OCI-LY1 (cell line): ENCODE measurements at regions not wholly inside any gene's neighbourhood (a gene's known extent, or its start where the extent isn't known, plus 50 kb on each side); places are given as distances from the start of the nearest gene placed in this dataset.

ENCODE experiments used
- H2AFZ ChIP-seq: fragments of 200-600 bp; sonication (generic), shearing (Covaris generic); 2 replicates; pipeline ENCODE4 v1.6.0; 2014; ENCODE audit warnings: antibody characterized with exemption, mild to moderate bottlenecking, low read length
- H3F3A ChIP-seq: fragments of 200-600 bp; sonication (generic), shearing (Covaris generic); 2 replicates; pipeline ENCODE4 v1.6.0; 2014; ENCODE audit warnings: mild to moderate bottlenecking, antibody characterized with exemption, low read length, moderate library complexity; ENCODE audit not compliant: insufficient read depth
- H3K27ac ChIP-seq: fragments of 200-600 bp; sonication (generic); 2 replicates; pipeline ENCODE4 v1.5.1; 2014; ENCODE audit warnings: low read length, mixed run types, mild to moderate bottlenecking, low read depth; ENCODE audit not compliant: poor library complexity, severe bottlenecking
- H3K27me3 ChIP-seq: fragments of 200-600 bp; sonication (generic); 2 replicates; pipeline ENCODE4 v1.6.0; 2014; ENCODE audit warnings: antibody characterized with exemption, mild to moderate bottlenecking, low read length, moderate library complexity; ENCODE audit not compliant: insufficient read depth
- H3K36me3 ChIP-seq: fragments of 200-600 bp; sonication (generic); 2 replicates; pipeline ENCODE4 v1.6.1; 2014; ENCODE audit warnings: mild to moderate bottlenecking, antibody characterized with exemption, low read length, moderate library complexity, mixed read lengths; ENCODE audit not compliant: insufficient read depth
- H3K4me1 ChIP-seq: fragments of 200-600 bp; sonication (generic); 2 replicates; pipeline ENCODE4 v1.5.1; 2014; ENCODE audit warnings: mild to moderate bottlenecking, low read length, moderate library complexity; ENCODE audit not compliant: insufficient read depth, severe bottlenecking
- H3K4me2 ChIP-seq: fragments of 200-600 bp; sonication (generic), shearing (Covaris generic); 2 replicates; pipeline ENCODE4 v1.6.1; 2014; ENCODE audit warnings: low read length
- H3K4me3 ChIP-seq: fragments of 200-600 bp; sonication (generic); 2 replicates; pipeline ENCODE4 v1.5.1; 2014; ENCODE audit warnings: low read length, low read depth, mild to moderate bottlenecking, mixed read lengths; ENCODE audit not compliant: poor library complexity, severe bottlenecking
- H3K79me2 ChIP-seq: fragments of 200-600 bp; shearing (Covaris generic); 2 replicates; pipeline ENCODE4 v1.6.1; 2016; ENCODE audit warnings: mixed run types, low read length, mixed read lengths; ENCODE audit not compliant: insufficient read depth
- H3K9ac ChIP-seq: fragments of 200-600 bp; sonication (generic), shearing (Covaris generic); 2 replicates; pipeline ENCODE4 v1.6.1; 2014; ENCODE audit warnings: mild to moderate bottlenecking, low read length, mixed read lengths
- H3K9me2 ChIP-seq: fragments of 200-600 bp; sonication (generic), shearing (Covaris generic); 2 replicates; pipeline ENCODE4 v1.6.1; 2014; ENCODE audit warnings: low read depth, mild to moderate bottlenecking, low read length, mixed read lengths
- H3K9me3 ChIP-seq: fragments of 200-600 bp; shearing (Covaris generic); 2 replicates; pipeline ENCODE4 v1.6.1; 2014; ENCODE audit warnings: low read length, mixed read lengths
- H4K20me1 ChIP-seq: fragments of 200-600 bp; sonication (generic), shearing (Covaris generic); 2 replicates; pipeline ENCODE4 v1.6.0; 2016; ENCODE audit warnings: mild to moderate bottlenecking, low read length; ENCODE audit not compliant: insufficient read depth
- EZH2 ChIP-seq: fragments of 200-600 bp; sonication (generic), shearing (Covaris generic); IDR thresholded peaks from 2 replicates; pipeline ENCODE4 v1.8.0; 2017; ENCODE audit warnings: borderline replicate concordance, mixed run types, mild to moderate bottlenecking, antibody characterized with exemption, low read length, moderate library complexity, mixed read lengths
- TF ChIP-seq, protein P1 (sequence below): fragments of 200-600 bp; sonication (generic), shearing (Covaris generic); IDR thresholded peaks from 2 replicates; pipeline ENCODE4 v1.5.1; 2017; ENCODE audit warnings: mild to moderate bottlenecking, antibody characterized with exemption, low read length, moderate library complexity, mixed read lengths

DNA sequence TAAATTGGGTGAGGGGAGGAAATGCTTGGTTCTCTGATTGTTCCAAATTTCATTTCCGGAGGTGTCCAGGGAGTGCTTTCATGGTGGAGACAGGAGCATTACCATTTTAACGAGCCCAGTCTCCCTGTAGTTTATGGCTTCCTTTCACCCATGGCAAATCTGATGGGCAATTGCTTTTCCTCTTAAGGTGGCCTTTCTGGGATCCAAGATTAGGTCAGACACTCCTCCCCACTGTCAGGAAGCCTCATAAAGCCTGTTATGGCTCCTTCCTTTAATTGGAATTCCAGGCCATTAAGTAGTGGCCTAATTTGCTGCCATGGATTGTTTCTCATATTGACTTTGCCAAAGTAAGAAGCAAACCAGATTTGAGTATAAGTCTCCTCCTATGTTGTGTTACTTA is 157.8 kb downstream of the PDCD6IP start:
- Histone ChIP-seq H3K9me2 (no peaks in the 10 kb centered on the region), H3K36me3 (no peaks in the 10 kb centered on the region), H3K4me1 (no peaks in the 10 kb centered on the region), H3K9me3 (no peaks in the 10 kb centered on the region), H3K9ac (no peak overlapping the region), H3K27ac (no peak overlapping the region), H3K4me3 (no peak overlapping the region), H3K4me2 (no peak overlapping the region), H4K20me1 (no peaks in the 10 kb centered on the region), H2AFZ (no peak overlapping the region), H3K79me2 (no peaks in the 10 kb centered on the region), H3F3A (no peaks in the 10 kb centered on the region), H3K27me3 (no peaks in the 10 kb centered on the region)
- TF ChIP-seq, protein P1, sequence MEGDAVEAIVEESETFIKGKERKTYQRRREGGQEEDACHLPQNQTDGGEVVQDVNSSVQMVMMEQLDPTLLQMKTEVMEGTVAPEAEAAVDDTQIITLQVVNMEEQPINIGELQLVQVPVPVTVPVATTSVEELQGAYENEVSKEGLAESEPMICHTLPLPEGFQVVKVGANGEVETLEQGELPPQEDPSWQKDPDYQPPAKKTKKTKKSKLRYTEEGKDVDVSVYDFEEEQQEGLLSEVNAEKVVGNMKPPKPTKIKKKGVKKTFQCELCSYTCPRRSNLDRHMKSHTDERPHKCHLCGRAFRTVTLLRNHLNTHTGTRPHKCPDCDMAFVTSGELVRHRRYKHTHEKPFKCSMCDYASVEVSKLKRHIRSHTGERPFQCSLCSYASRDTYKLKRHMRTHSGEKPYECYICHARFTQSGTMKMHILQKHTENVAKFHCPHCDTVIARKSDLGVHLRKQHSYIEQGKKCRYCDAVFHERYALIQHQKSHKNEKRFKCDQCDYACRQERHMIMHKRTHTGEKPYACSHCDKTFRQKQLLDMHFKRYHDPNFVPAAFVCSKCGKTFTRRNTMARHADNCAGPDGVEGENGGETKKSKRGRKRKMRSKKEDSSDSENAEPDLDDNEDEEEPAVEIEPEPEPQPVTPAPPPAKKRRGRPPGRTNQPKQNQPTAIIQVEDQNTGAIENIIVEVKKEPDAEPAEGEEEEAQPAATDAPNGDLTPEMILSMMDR, result no peak
- TF ChIP-seq EZH2, result no peak

DNA sequence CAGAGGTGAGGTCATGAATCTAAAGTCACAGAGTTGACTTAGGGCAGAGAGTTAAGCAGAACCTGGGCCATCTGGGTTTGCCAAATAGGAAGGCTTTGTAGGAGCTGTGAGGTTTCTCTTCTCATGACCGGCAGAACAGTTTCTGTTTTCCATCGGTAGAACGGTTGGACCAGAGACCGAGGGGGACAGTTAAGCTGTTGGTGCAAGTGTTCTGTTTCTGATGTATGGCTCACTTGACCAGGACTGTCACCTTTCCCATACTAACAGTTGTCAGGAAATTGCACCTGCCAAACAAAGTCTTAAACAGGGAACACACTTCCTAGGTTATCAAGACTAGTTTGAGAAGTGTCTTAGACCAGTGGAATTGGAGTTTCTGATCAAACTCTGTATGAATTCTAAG is 158.3 kb downstream of the PDCD6IP start:
- Histone ChIP-seq H3K9me3 (no peaks in the 10 kb centered on the region), H3F3A (no peaks in the 10 kb centered on the region), H3K27ac (no peak overlapping the region), H3K9ac (no peak overlapping the region), H2AFZ (no peak overlapping the region), H3K4me2 (no peak overlapping the region), H3K36me3 (no peaks in the 10 kb centered on the region), H3K79me2 (no peaks in the 10 kb centered on the region), H3K4me3 (no peak overlapping the region), H3K4me1 (no peaks in the 10 kb centered on the region), H4K20me1 (no peaks in the 10 kb centered on the region), H3K9me2 (no peaks in the 10 kb centered on the region), H3K27me3 (no peaks in the 10 kb centered on the region)
- TF ChIP-seq EZH2, result no peak
- TF ChIP-seq, protein P1, result no peak

DNA sequence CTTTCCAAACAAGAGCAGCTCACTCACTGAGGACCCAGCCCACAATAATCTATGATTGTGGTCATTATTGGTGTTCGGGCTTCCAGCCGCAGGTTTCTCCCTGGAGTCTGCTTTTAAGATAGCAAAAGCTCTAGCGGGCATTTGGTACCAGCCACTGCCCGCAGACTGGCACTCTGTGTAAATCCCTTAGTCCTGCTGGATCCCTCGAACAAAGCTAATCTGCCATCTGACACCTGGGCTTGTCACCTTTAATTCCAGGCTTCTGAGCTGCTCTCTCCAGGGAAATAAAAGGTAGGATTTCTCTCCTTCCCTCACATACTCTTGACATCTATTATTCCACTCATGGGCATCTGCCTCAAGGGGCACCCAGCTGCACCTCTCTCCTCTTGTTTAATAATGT is 158.7 kb downstream of the PDCD6IP start:
- no peaks in the 10 kb centered on the region for H3K9me3 ChIP-seq
- H3K27me3 ChIP-seq, result no peaks in the 10 kb centered on the region
- H3F3A ChIP-seq, result no peaks in the 10 kb centered on the region
- H3K36me3 ChIP-seq, result no peaks in the 10 kb centered on the region
- TF ChIP-seq, protein P1, result no peak
- no peak for TF ChIP-seq EZH2
- H2AFZ ChIP-seq, result no peak overlapping the region
- H3K79me2 ChIP-seq, result no peaks in the 10 kb centered on the region
- H3K9ac ChIP-seq, result no peak overlapping the region
- no peaks in the 10 kb centered on the region for H3K9me2 ChIP-seq
- H3K4me2 ChIP-seq, result no peak overlapping the region
- no peak overlapping the region for H3K27ac ChIP-seq
- H3K4me1 ChIP-seq, result no peaks in the 10 kb centered on the region
- H3K4me3 ChIP-seq, result no peak overlapping the region
- H4K20me1 ChIP-seq, result no peaks in the 10 kb centered on the region
